ENCODE measurements at regions not wholly inside any gene's neighbourhood (a gene's known extent, or its start where the extent isn't known, plus 50 kb on each side); places are given as distances from the start of the nearest gene placed in this dataset.

DNA sequence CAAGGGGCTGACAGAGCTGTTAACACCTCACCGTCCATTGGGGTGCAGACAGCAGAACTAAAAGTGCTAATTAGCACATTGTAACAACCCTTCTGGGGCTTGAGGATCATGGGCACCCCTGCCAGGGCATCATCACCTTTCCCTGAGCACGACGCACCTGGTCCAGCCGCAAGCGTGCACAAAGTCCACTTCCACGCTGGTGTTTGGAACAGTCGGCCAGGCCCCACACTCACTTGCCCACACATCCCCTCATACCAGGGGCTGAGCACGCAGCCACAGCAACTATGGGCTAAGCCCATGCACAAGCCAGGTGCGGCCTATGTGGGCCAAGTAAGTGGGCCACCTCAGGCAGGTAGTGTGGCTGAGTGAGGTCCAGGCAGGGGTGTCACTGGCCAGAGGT, 148.7 kb downstream of the CCDC59 start:
- peaks cover 0 to 24% of the 10 kb centered on the region in 2 donors for H3K9me3 ChIP-seq
- no peaks in the 10 kb centered on the region for H3K36me3 ChIP-seq
- no peak overlapping the region for H3K4me3 ChIP-seq
- no peaks in the 10 kb centered on the region for H3K4me1 ChIP-seq
- TF ChIP-seq, protein P1, sequence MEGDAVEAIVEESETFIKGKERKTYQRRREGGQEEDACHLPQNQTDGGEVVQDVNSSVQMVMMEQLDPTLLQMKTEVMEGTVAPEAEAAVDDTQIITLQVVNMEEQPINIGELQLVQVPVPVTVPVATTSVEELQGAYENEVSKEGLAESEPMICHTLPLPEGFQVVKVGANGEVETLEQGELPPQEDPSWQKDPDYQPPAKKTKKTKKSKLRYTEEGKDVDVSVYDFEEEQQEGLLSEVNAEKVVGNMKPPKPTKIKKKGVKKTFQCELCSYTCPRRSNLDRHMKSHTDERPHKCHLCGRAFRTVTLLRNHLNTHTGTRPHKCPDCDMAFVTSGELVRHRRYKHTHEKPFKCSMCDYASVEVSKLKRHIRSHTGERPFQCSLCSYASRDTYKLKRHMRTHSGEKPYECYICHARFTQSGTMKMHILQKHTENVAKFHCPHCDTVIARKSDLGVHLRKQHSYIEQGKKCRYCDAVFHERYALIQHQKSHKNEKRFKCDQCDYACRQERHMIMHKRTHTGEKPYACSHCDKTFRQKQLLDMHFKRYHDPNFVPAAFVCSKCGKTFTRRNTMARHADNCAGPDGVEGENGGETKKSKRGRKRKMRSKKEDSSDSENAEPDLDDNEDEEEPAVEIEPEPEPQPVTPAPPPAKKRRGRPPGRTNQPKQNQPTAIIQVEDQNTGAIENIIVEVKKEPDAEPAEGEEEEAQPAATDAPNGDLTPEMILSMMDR (IDR thresholded peaks at IDR 0.05), result no peak
- H3K27ac ChIP-seq, result no peak overlapping the region
- DNase-seq (ENCODE audit: low spot score), result no peak
- no peaks in the 10 kb centered on the region for H3K27me3 ChIP-seq

DNA sequence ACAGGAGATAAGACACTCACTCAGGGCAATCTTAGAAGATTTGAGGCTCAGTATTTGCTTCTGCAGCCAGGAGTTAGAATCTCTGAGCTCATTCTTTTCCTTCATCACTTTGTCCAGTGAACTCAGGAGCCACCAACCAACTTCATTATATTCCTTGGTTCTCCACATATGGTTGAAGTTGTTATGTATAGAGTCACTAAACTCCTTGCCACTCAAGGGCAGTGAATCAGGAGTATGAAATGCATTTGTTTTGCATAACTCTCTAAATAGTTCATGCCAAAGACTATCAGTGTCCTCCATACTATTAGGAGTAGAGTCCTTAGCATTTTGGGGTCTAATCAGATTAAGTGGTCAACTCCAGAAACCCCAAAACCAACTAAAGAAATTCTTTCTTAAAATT, 150.6 kb downstream of the CCDC59 start:
- TF ChIP-seq, protein P1 (IDR thresholded peaks at IDR 0.05), result no peak
- H3K36me3 ChIP-seq, result no peaks in the 10 kb centered on the region

DNA sequence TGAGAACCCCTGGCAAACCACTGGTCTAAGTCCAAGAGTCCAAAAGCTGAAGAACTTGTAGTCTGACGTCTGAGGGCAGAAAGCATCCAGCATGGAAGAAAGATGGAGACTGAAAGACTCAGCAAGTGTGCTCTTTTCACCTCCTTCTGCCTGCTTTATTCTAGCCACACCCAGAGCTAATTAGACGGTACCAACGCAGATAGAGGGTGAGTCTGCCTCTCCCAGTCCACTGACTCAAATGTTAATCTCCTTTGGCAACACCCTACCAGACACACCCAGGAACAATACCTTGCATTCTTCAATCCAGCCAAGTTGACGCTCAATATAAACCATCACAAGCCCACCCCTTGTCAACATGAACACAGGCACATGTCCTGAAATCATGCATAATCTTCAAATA, 155.1 kb downstream of the CCDC59 start:
- Histone ChIP-seq H3K4me3 (no peak overlapping the region), H3K27me3 (no peaks in the 10 kb centered on the region), H3K27ac (no peak overlapping the region), H3K9me3 (peaks cover 0 to 8% of the 10 kb centered on the region in 2 donors), H3K4me1 (no peaks in the 10 kb centered on the region), H3K36me3 (no peaks in the 10 kb centered on the region)
- TF ChIP-seq, protein P1 (IDR thresholded peaks at IDR 0.05), result no peak
- no peak for DNase-seq (ENCODE audit: low spot score)

More for the DNA sequence above, 150.6 kb downstream of the CCDC59 start:
- Histone ChIP-seq H3K4me1 (no peaks in the 10 kb centered on the region), H3K9me3 (peaks cover 0 to 24% of the 10 kb centered on the region in 2 donors), H3K27ac (no peak overlapping the region), H3K4me3 (no peak overlapping the region), H3K27me3 (no peaks in the 10 kb centered on the region)
- DNase-seq (ENCODE audit: low spot score), result no peak

DNA sequence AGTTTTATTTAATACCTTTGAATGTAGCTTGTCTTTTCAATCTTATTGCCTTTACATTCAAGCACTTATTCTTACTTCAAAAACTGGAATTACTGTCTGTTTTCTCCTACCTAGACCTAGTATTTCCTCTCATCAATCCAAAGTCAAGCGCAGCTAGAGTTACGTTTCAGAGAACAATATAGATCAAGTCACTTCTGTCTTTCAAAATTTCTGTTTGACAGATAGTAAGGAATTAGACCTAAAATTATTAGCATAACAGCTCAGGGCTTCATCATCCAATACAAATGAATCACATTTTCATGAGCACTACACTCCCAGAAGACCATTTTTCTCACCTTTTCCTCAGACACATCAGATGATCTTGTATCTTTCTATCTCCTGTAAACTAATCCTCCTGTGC, 170.6 kb downstream of the CCDC59 start:
- H3K36me3 ChIP-seq, result no peaks in the 10 kb centered on the region
- DNase-seq (ENCODE audit: low spot score), result no peak
- no peak overlapping the region for H3K4me3 ChIP-seq
- TF ChIP-seq, protein P1 (IDR thresholded peaks at IDR 0.05), result no peak
- no peak overlapping the region for H3K27ac ChIP-seq
- H3K27me3 ChIP-seq, result no peaks in the 10 kb centered on the region
- H3K9me3 ChIP-seq, result peaks cover 0 to 9% of the 10 kb centered on the region in 2 donors
- H3K4me1 ChIP-seq, result no peaks in the 10 kb centered on the region

DNA sequence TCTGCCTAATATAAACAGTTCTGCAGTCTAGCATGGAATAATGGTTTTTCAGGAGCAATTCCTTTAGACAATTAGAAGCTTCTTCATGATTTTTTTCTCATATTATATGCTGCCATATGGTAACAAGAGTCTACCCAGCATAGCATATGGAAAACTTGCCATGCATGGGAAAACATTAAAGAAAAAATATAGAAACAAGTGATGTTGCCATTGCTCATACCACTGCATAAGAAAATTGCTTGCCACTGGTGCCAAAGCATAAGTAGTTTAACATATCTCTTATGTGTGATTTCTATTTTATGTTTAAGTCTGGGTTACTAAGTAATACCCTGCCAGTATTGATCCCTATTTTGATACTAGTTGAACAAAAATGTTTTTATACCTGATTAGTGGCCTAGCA, 171.2 kb downstream of the CCDC59 start:
- Histone ChIP-seq H3K27ac (no peak overlapping the region), H3K9me3 (peaks cover 0 to 9% of the 10 kb centered on the region in 2 donors), H3K4me3 (no peak overlapping the region), H3K27me3 (no peaks in the 10 kb centered on the region), H3K36me3 (no peaks in the 10 kb centered on the region), H3K4me1 (no peaks in the 10 kb centered on the region)
- DNase-seq (ENCODE audit: low spot score), result no peak
- TF ChIP-seq, protein P1 (IDR thresholded peaks at IDR 0.05), result no peak

DNA sequence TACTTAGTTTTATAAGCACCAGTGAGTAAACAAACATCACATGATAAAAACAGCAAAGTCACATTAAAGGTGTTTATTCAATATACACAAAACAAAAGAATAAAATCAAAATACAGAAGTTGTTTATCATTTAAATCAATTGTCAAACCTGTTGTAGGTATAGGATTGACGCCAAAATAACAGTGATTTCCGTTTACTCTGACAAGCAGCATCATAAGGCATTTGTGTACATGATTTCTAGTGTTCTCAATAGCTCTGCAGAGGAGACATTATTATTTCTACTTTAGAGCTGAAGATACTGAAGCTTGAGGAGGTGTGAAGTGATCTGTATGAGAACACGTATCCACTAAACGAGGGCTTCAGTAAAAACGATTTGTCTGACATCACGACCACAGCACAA, 171.9 kb downstream of the CCDC59 start:
- DNase-seq (ENCODE audit: low spot score), result no peak
- no peak overlapping the region for H3K27ac ChIP-seq

More for the DNA sequence above, 171.9 kb downstream of the CCDC59 start:
- H3K9me3 ChIP-seq, result peaks cover 0 to 9% of the 10 kb centered on the region in 2 donors
- TF ChIP-seq, protein P1 (IDR thresholded peaks at IDR 0.05), result no peak
- no peak overlapping the region for H3K4me3 ChIP-seq
- no peaks in the 10 kb centered on the region for H3K4me1 ChIP-seq
- no peaks in the 10 kb centered on the region for H3K36me3 ChIP-seq
- no peaks in the 10 kb centered on the region for H3K27me3 ChIP-seq

Measured in right atrium auricular region (tissue), 2 donors.